Naive thymus-derived CD4-positive, alpha-beta T cell (primary cell): ENCODE measurements at regions not wholly inside any gene's neighbourhood (a gene's known extent, or its start where the extent isn't known, plus 50 kb on each side); places are given as distances from the start of the nearest gene placed in this dataset.

ENCODE experiments used
- ATAC-seq: fragments of 150-1000 bp; cut with Tn5 transposase; 2 replicates; pipeline ENCODE4 v1.10.0; 2021; ENCODE audit warnings: mild to moderate bottlenecking, moderate library complexity
- CTCF ChIA-PET: fragments of 350-600 bp; sonication (Branson Sonifier 250); formaldehyde crosslinking; loops from one replicate; lab custom pipeline; 2021; ENCODE audit warnings: antibody characterized with exemption; lab: Charles Lee
- POLR2A ChIA-PET: fragments of 350-600 bp; sonication (Branson Sonifier 250); formaldehyde crosslinking; loops from one replicate; lab custom pipeline; 2021; ENCODE audit warnings: antibody characterized with exemption, inconsistent platforms; lab: Charles Lee
- DNase-seq, 9 donors: peaks; one replicate each; pipeline versions ENCODE4 v3.0.0 to v3.0.0-alpha.2; 2020 to 2022; ENCODE audit warnings: mixed read lengths in 1 of 9
- H3K27ac ChIP-seq: one replicate; pipeline ENCODE4 v1.7.0; 2013; ENCODE audit warnings: mild to moderate bottlenecking, low read depth, low read length, moderate library complexity
- H3K27me3 ChIP-seq, 2 donors: one replicate each; pipeline ENCODE4 v1.7.0; 2013; ENCODE audit warnings: low read length in 2 of 2, mild to moderate bottlenecking in 2 of 2, moderate library complexity in 2 of 2; ENCODE audit not compliant: control insufficient read depth in 2 of 2, insufficient read depth in 2 of 2
- H3K36me3 ChIP-seq, 3 experiments: 1 replicate in 2 of 3; 2 replicates in 1 of 3; pipeline ENCODE4 v1.7.0; 2013; ENCODE audit warnings: low read length in 3 of 3, mild to moderate bottlenecking in 3 of 3, moderate library complexity in 1 of 3; ENCODE audit not compliant: insufficient read depth in 3 of 3, control insufficient read depth in 2 of 3
- H3K4me1 ChIP-seq, 2 donors: one replicate each; pipeline ENCODE4 v1.7.0; 2013; ENCODE audit warnings: low read length in 2 of 2, mild to moderate bottlenecking in 2 of 2, moderate library complexity in 1 of 2; ENCODE audit not compliant: control insufficient read depth in 2 of 2, insufficient read depth in 2 of 2
- H3K4me3 ChIP-seq: 2 replicates; pipeline ENCODE4 v1.7.0; 2013; ENCODE audit warnings: mild to moderate bottlenecking, low read length
- H3K9me3 ChIP-seq, 3 experiments: 1 replicate in 2 of 3; 2 replicates in 1 of 3; pipeline ENCODE4 v1.7.0; 2013; ENCODE audit warnings: low read length in 3 of 3; ENCODE audit not compliant: control insufficient read depth in 2 of 3
- H3K27ac Mint-ChIP-seq, 9 donors: one replicate each; pipeline ENCODE4 v1.8.0; 2020 to 2022; ENCODE audit warnings: mixed read lengths in 9 of 9, mild to moderate bottlenecking in 8 of 9, moderate library complexity in 5 of 9, inconsistent platforms in 2 of 9
- H3K27me3 Mint-ChIP-seq, 5 donors: one replicate each; pipeline ENCODE4 v1.8.0; 2021 to 2022; ENCODE audit warnings: mixed read lengths in 5 of 5, mild to moderate bottlenecking in 1 of 5
- H3K36me3 Mint-ChIP-seq, 5 donors: one replicate each; pipeline ENCODE4 v1.8.0; 2020 to 2022; ENCODE audit warnings: mixed read lengths in 5 of 5, mild to moderate bottlenecking in 3 of 5, inconsistent platforms in 1 of 5
- H3K4me1 Mint-ChIP-seq, 7 donors: one replicate each; pipeline ENCODE4 v1.8.0; 2020 to 2022; ENCODE audit warnings: mixed read lengths in 7 of 7, mild to moderate bottlenecking in 3 of 7, inconsistent platforms in 1 of 7
- H3K4me3 Mint-ChIP-seq, 10 donors: one replicate each; pipeline ENCODE4 v1.8.0; 2020 to 2022; ENCODE audit warnings: mild to moderate bottlenecking in 10 of 10, mixed read lengths in 10 of 10, moderate library complexity in 6 of 10, inconsistent platforms in 2 of 10
- H3K9me3 Mint-ChIP-seq, 11 donors: one replicate each; pipeline ENCODE4 v1.8.0; 2020 to 2022; ENCODE audit warnings: mixed read lengths in 11 of 11, mild to moderate bottlenecking in 4 of 11, inconsistent platforms in 1 of 11, moderate library complexity in 1 of 11
- intact Hi-C, 2 donors: fragments of 100-400 bp; cut with micrococcal nuclease; formaldehyde crosslinking; loops; one replicate each; pipeline ENCODE4 v1.15.1; 2023

GRCh38 chr3:124415446-124415960, 314.7 kb upstream of the UMPS start:
- H3K4me3 Mint-ChIP-seq = no peak overlapping the region
- H3K4me1 ChIP-seq = no peaks in the 10 kb centered on the region
- H3K27ac ChIP-seq = no peak overlapping the region
- no peaks in the 10 kb centered on the region for H3K4me1 Mint-ChIP-seq
- POLR2A ChIA-PET = no interaction called here
- no peak overlapping the region for H3K4me3 ChIP-seq
- H3K27me3 Mint-ChIP-seq = peaks cover 0 to 15% (median 14%) of the 10 kb centered on the region in 5 donors
- H3K36me3 ChIP-seq = no peaks in the 10 kb centered on the region
- DNase-seq = no peak
- no peak for ATAC-seq
- no peaks in the 10 kb centered on the region for H3K36me3 Mint-ChIP-seq
- H3K9me3 Mint-ChIP-seq = peaks cover 0 to 3% (median 0%) of the 10 kb centered on the region in 11 donors
- CTCF ChIA-PET = no interaction called here
- no peak overlapping the region for H3K27ac Mint-ChIP-seq
- no peaks in the 10 kb centered on the region for H3K27me3 ChIP-seq
- intact Hi-C loops = no loop called here
- H3K9me3 ChIP-seq = no peaks in the 10 kb centered on the region

GRCh38 chr3:124419303-124419702, 310.9 kb upstream of the UMPS start:
- H3K27ac Mint-ChIP-seq = no peak overlapping the region
- Histone ChIP-seq H3K9me3 (no peaks in the 10 kb centered on the region), H3K27me3 (no peaks in the 10 kb centered on the region), H3K4me1 (no peaks in the 10 kb centered on the region), H3K4me3 (no peak overlapping the region), H3K27ac (no peak overlapping the region), H3K36me3 (no peaks in the 10 kb centered on the region)
- ATAC-seq (no peak), DNase-seq (no peak)
- H3K27me3 Mint-ChIP-seq = peaks cover 5 to 19% (median 11%) of the 10 kb centered on the region in 5 donors
- H3K36me3 Mint-ChIP-seq = no peaks in the 10 kb centered on the region
- intact Hi-C loops = no loop called here
- ChIA-PET CTCF (no interaction called here), POLR2A (no interaction called here)
- peaks cover 0 to 3% (median 0%) of the 10 kb centered on the region in 11 donors for H3K9me3 Mint-ChIP-seq
- no peaks in the 10 kb centered on the region for H3K4me1 Mint-ChIP-seq
- no peak overlapping the region for H3K4me3 Mint-ChIP-seq

GRCh38 chr3:124420392-124420791, 309.9 kb upstream of the UMPS start:
- H3K4me1 Mint-ChIP-seq = no peaks in the 10 kb centered on the region
- H3K9me3 Mint-ChIP-seq = peaks cover 0 to 3% (median 0%) of the 10 kb centered on the region in 11 donors
- Histone ChIP-seq H3K27ac (no peak overlapping the region), H3K9me3 (no peaks in the 10 kb centered on the region), H3K27me3 (no peaks in the 10 kb centered on the region), H3K36me3 (no peaks in the 10 kb centered on the region), H3K4me3 (no peak overlapping the region), H3K4me1 (no peaks in the 10 kb centered on the region)
- ChIA-PET POLR2A (no interaction called here), CTCF (no interaction called here)
- H3K27ac Mint-ChIP-seq = no peak overlapping the region
- ATAC-seq = no peak
- intact Hi-C loops = no loop called here
- peaks cover 5 to 23% (median 11%) of the 10 kb centered on the region in 5 donors for H3K27me3 Mint-ChIP-seq
- H3K36me3 Mint-ChIP-seq = no peaks in the 10 kb centered on the region
- no peak overlapping the region for H3K4me3 Mint-ChIP-seq
- no peak for DNase-seq

- ChIA-PET POLR2A (no interaction called here), CTCF (interaction anchor here (0.5 kb wide), 1 partner anchor 148 kb away, joined by 4 read pairs; no protein-coding TSS in a partner anchor)
- no peak overlapping the region for H3K4me3 Mint-ChIP-seq
- no peak overlapping the region for H3K27ac ChIP-seq
- no peaks in the 10 kb centered on the region for H3K36me3 Mint-ChIP-seq
- no peak overlapping the region for H3K27ac Mint-ChIP-seq
- no peaks in the 10 kb centered on the region for H3K4me1 Mint-ChIP-seq
- peaks cover 0 to 2% (median 0%) of the 10 kb centered on the region in 11 donors for H3K9me3 Mint-ChIP-seq
- DNase-seq (no peak), ATAC-seq (no peak)
- no peak overlapping the region for H3K4me3 ChIP-seq
- intact Hi-C loops = no loop called here
- H3K27me3 ChIP-seq = no peaks in the 10 kb centered on the region
- no peaks in the 10 kb centered on the region for H3K4me1 ChIP-seq
- H3K27me3 Mint-ChIP-seq = peaks cover 5 to 18% (median 15%) of the 10 kb centered on the region in 5 donors
- H3K36me3 ChIP-seq = no peaks in the 10 kb centered on the region
- H3K9me3 ChIP-seq = no peaks in the 10 kb centered on the region
Measured at GRCh38 chr3:124422805-124423204, 307.4 kb upstream of the UMPS start.

GRCh38 chr3:124424396-124424795, 305.9 kb upstream of the UMPS start:
- POLR2A ChIA-PET = no interaction called here
- no peaks in the 10 kb centered on the region for H3K4me1 ChIP-seq
- no peaks in the 10 kb centered on the region for H3K36me3 ChIP-seq
- CTCF ChIA-PET = no interaction called here
- no peak overlapping the region for H3K4me3 ChIP-seq
- intact Hi-C loops = no loop called here
- Mint-ChIP-seq H3K27ac (no peak overlapping the region), H3K4me1 (no peaks in the 10 kb centered on the region), H3K4me3 (no peak overlapping the region), H3K36me3 (no peaks in the 10 kb centered on the region), H3K9me3 (no peaks in the 10 kb centered on the region), H3K27me3 (peaks cover 5 to 12% (median 11%) of the 10 kb centered on the region in 5 donors)
- DNase-seq (no peak), ATAC-seq (no peak)
- no peak overlapping the region for H3K27ac ChIP-seq
- H3K27me3 ChIP-seq = no peaks in the 10 kb centered on the region
- no peaks in the 10 kb centered on the region for H3K9me3 ChIP-seq

- Mint-ChIP-seq H3K4me3 (no peak overlapping the region), H3K27ac (no peak overlapping the region), H3K4me1 (no peaks in the 10 kb centered on the region), H3K9me3 (no peaks in the 10 kb centered on the region), H3K36me3 (no peaks in the 10 kb centered on the region), H3K27me3 (peaks cover 5 to 11% (median 11%) of the 10 kb centered on the region in 5 donors)
- H3K36me3 ChIP-seq = no peaks in the 10 kb centered on the region
- H3K9me3 ChIP-seq = no peaks in the 10 kb centered on the region
- ChIA-PET CTCF (no interaction called here), POLR2A (no interaction called here)
- no peak overlapping the region for H3K27ac ChIP-seq
- H3K4me1 ChIP-seq = no peaks in the 10 kb centered on the region
- H3K4me3 ChIP-seq = no peak overlapping the region
- H3K27me3 ChIP-seq = no peaks in the 10 kb centered on the region
- intact Hi-C loops = no loop called here
- DNase-seq = no peak
- no peak for ATAC-seq
Measured at GRCh38 chr3:124425972-124426371, 304.3 kb upstream of the UMPS start.

- ChIA-PET POLR2A (no interaction called here), CTCF (no interaction called here)
- H3K36me3 Mint-ChIP-seq = no peaks in the 10 kb centered on the region
- Histone ChIP-seq H3K27me3 (no peaks in the 10 kb centered on the region), H3K9me3 (no peaks in the 10 kb centered on the region), H3K36me3 (no peaks in the 10 kb centered on the region), H3K27ac (no peak overlapping the region), H3K4me1 (no peaks in the 10 kb centered on the region), H3K4me3 (no peak overlapping the region)
- no peak for DNase-seq
- peaks cover 0 to 21% (median 11%) of the 10 kb centered on the region in 5 donors for H3K27me3 Mint-ChIP-seq
- H3K4me1 Mint-ChIP-seq = no peaks in the 10 kb centered on the region
- H3K4me3 Mint-ChIP-seq = no peak overlapping the region
- H3K9me3 Mint-ChIP-seq = peaks cover 0 to 4% (median 0%) of the 10 kb centered on the region in 11 donors
- no peak overlapping the region for H3K27ac Mint-ChIP-seq
- intact Hi-C loops = no loop called here
- ATAC-seq = no peak
Measured at GRCh38 chr3:124428372-124429128, 301.7 kb upstream of the UMPS start.
